Ovary (tissue), 7 donors: ENCODE measurements at regions not wholly inside any gene's neighbourhood (a gene's known extent, or its start where the extent isn't known, plus 50 kb on each side); places are given as distances from the start of the nearest gene placed in this dataset.
A peak's percentile ranks its signal among the peaks of the same experiment; 100 is the strongest.
"Not testable (repeated sequence)": the region's sequence is repeated elsewhere in the genome, so short reads cannot be mapped to it uniquely, and the experiment has no call there.

Experiments
- DNase-seq, 5 donors: peaks; one replicate each; pipeline ENCODE4 v3.0.0-alpha.2; 2019 to 2020
- H3K27ac ChIP-seq, 2 donors: fragments of 200-600 bp; one replicate each; pipeline versions ENCODE4 v1.5.1 to v1.8.0; 2019 to 2022
- H3K27me3 ChIP-seq: fragments of 200-600 bp; one replicate; pipeline ENCODE4 v1.8.0; 2022
- H3K36me3 ChIP-seq: fragments of 200-600 bp; sonication (generic); one replicate; pipeline ENCODE4 v1.5.1; 2019
- H3K4me1 ChIP-seq: one replicate; pipeline ENCODE4 v1.8.1; 2013; ENCODE audit warnings: mild to moderate bottlenecking, moderate library complexity; ENCODE audit not compliant: insufficient read depth
- H3K4me3 ChIP-seq: fragments of 200-600 bp; sonication (generic); one replicate; pipeline ENCODE4 v1.5.1; 2017
- H3K9me3 ChIP-seq, 2 donors: fragments of 200-600 bp in 1 of 2; sonication (generic) in 1 of 2; one replicate each; pipeline versions ENCODE4 v1.5.1 to v1.8.1; 2013 to 2019; ENCODE audit warnings: mild to moderate bottlenecking in 1 of 2, moderate library complexity in 1 of 2
- CTCF ChIP-seq, 3 donors: fragments of 450-650 bp in 2 of 3; fragments of 200-600 bp in 1 of 3; IDR thresholded peaks; one replicate each; pipeline versions ENCODE4 v1.5.1 to v1.8.0; 2016 to 2022; ENCODE audit warnings: antibody characterized with exemption in 3 of 3, mild to moderate bottlenecking in 1 of 3
- EP300 ChIP-seq: sonication (generic); formaldehyde crosslinking; IDR thresholded peaks from one replicate; pipeline ENCODE4 v1.6.1; 2017; ENCODE audit warnings: antibody characterized with exemption
- POLR2A ChIP-seq: fragments of 450-650 bp; IDR thresholded peaks from one replicate; pipeline ENCODE4 v1.6.1; 2017; ENCODE audit warnings: antibody characterized with exemption, mild to moderate bottlenecking, moderate library complexity
- WGBS, 3 donors: extraction: QIAGEN DNeasy Blood & Tissue Kit in 1 of 3; methylation state at CpG; one replicate each; pipeline versions ENCODE4 v1.1.5 to v1.1.7; 2013 to 2017; 5-methylcytosine and 5-hydroxymethylcytosine counted together
- intact Hi-C, 4 donors: fragments of 100-400 bp; cut with DNase I; formaldehyde crosslinking; loops; one replicate each; pipeline versions ENCODE4 v1.11.0 to v1.15.1; 2022 to 2023
- donor health status: DM: no; HTN: no; CAD: no; lungs with moderate emphysema.
- donor health status: DM: no; HTN: no; CAD: no.
- donor health status: Bipolar disorder and iron deficiency.
- donor health status: DM: no; HTN: no; CAD: no.
- donor health status: DM: yes; HTN: yes; CAD: no.

GRCh38 chr2:228771315-228771714, 499.8 kb downstream of the PID1 start:
- intact Hi-C loops: no loop called here
- peak overlapping the region in 1 of 2 donors; percentile 53 for H3K27ac ChIP-seq

GRCh38 chr2:228768818-228769217, 502.3 kb downstream of the PID1 start:
- TF ChIP-seq POLR2A (no peak), CTCF (IDR thresholded peaks at IDR 0.05) (no peak), EP300 (no peak)
- no peak for DNase-seq
- intact Hi-C loops: no loop called here
- H3K27ac ChIP-seq: no peak overlapping the region
- H3K9me3 ChIP-seq: no peaks in the 10 kb centered on the region
- WGBS, 3 donors: 0 to 10% (median 6%) methylated on average over 1 of the region's 1 CpG
- peaks cover 3% of the 10 kb centered on the region for H3K4me1 ChIP-seq
- H3K36me3 ChIP-seq: no peaks in the 10 kb centered on the region
- H3K27me3 ChIP-seq: no peaks in the 10 kb centered on the region
- H3K4me3 ChIP-seq: no peak overlapping the region

More at GRCh38 chr2:228771315-228771714, 499.8 kb downstream of the PID1 start:
- no peak overlapping the region for H3K4me3 ChIP-seq
- no peaks in the 10 kb centered on the region for H3K27me3 ChIP-seq
- H3K4me1 ChIP-seq: peaks cover 3% of the 10 kb centered on the region
- TF ChIP-seq POLR2A (no peak), CTCF (IDR thresholded peaks at IDR 0.05) (no peak), EP300 (no peak)
- DNase-seq: peak in 1 of 5 donors; percentile 41
- WGBS, 3 donors: 48 to 80% (median 69%) methylated on average over 5 of the region's 5 CpGs
- no peaks in the 10 kb centered on the region for H3K9me3 ChIP-seq
- no peaks in the 10 kb centered on the region for H3K36me3 ChIP-seq

GRCh38 chr2:228768141-228768540, 502.9 kb downstream of the PID1 start:
- H3K36me3 ChIP-seq, H3K9me3 ChIP-seq, DNase-seq, H3K27ac ChIP-seq, intact Hi-C loops, H3K4me3 ChIP-seq, H3K27me3 ChIP-seq, H3K4me1 ChIP-seq: not testable (repeated sequence)
- WGBS, 3 donors: 69 to 83% (median 76%) methylated on average over 3 of the region's 3 CpGs

GRCh38 chr2:228767196-228767595, 503.9 kb downstream of the PID1 start:
- no peak for TF ChIP-seq EP300
- no peak for TF ChIP-seq CTCF (IDR thresholded peaks at IDR 0.05)
- TF ChIP-seq POLR2A: no peak
- DNase-seq: no peak
- Histone ChIP-seq H3K27me3 (no peaks in the 10 kb centered on the region), H3K9me3 (no peaks in the 10 kb centered on the region), H3K4me1 (peaks cover 3% of the 10 kb centered on the region), H3K27ac (no peak overlapping the region), H3K36me3 (no peaks in the 10 kb centered on the region), H3K4me3 (no peak overlapping the region)
- intact Hi-C loops: no loop called here
- WGBS, 3 donors: 66 to 72% (median 68%) methylated on average over 2 of the region's 2 CpGs

- Histone ChIP-seq H3K27ac (no peak overlapping the region), H3K4me1 (no peaks in the 10 kb centered on the region), H3K4me3 (no peak overlapping the region), H3K36me3 (no peaks in the 10 kb centered on the region), H3K9me3 (no peaks in the 10 kb centered on the region), H3K27me3 (no peaks in the 10 kb centered on the region)
- WGBS, 3 donors: 68 to 74% (median 71%) methylated on average over 5 of the region's 5 CpGs
- TF ChIP-seq POLR2A (no peak), EP300 (no peak), CTCF (IDR thresholded peaks at IDR 0.05) (no peak)
- intact Hi-C loops: no loop called here
- DNase-seq: no peak
These were observed 507.6 kb downstream of the PID1 start for GRCh38 chr2:228763379-228763981.
